ENCODE measurements at regions not wholly inside any gene's neighbourhood (a gene's known extent, or its start where the extent isn't known, plus 50 kb on each side); places are given as distances from the start of the nearest gene placed in this dataset.

- ATAC-seq = no peak
- no peaks in the 10 kb centered on the region for H3K27me3 ChIP-seq
- 93 to 100% methylated on average over 1 to 2 of the region's 2 CpGs for WGBS, 2 donors (ENCODE audit: low coverage in 1 of 2)
- H3K27ac ChIP-seq = no peak overlapping the region
- TF ChIP-seq CTCF (IDR thresholded peaks at IDR 0.05) (no peak), POLR2AphosphoS5 (IDR thresholded peaks at IDR 0.05) (no peak), POLR2A (IDR thresholded peaks at IDR 0.05) (no peak), EP300 (IDR thresholded peaks at IDR 0.05) (no peak)
- no peak overlapping the region for H3K4me3 ChIP-seq
- peaks cover 0 to 6% (median 0%) of the 10 kb centered on the region in 3 donors for H3K4me1 ChIP-seq
- no peaks in the 10 kb centered on the region for H3K9me3 ChIP-seq
- H3K36me3 ChIP-seq = no peaks in the 10 kb centered on the region
Observed at GRCh38 chr2:224175538-224175937, 136.5 kb upstream of the SERPINE2 start.

GRCh38 chr2:224174990-224175389 is 135.9 kb upstream of the SERPINE2 start:
- no peak for ATAC-seq
- Histone ChIP-seq H3K36me3 (no peaks in the 10 kb centered on the region), H3K9me3 (no peaks in the 10 kb centered on the region), H3K27me3 (no peaks in the 10 kb centered on the region), H3K27ac (no peak overlapping the region), H3K4me1 (peaks cover 0 to 6% (median 0%) of the 10 kb centered on the region in 3 donors), H3K4me3 (no peak overlapping the region)
- no peak for TF ChIP-seq CTCF (IDR thresholded peaks at IDR 0.05)
- TF ChIP-seq POLR2AphosphoS5 (IDR thresholded peaks at IDR 0.05) = no peak
- no peak for TF ChIP-seq EP300 (IDR thresholded peaks at IDR 0.05)
- no peak for TF ChIP-seq POLR2A (IDR thresholded peaks at IDR 0.05)
- 93% methylated on average over 3 to 5 of the region's 5 CpGs for WGBS, 2 donors (ENCODE audit: low coverage in 1 of 2)

- WGBS, 2 donors (ENCODE audit: low coverage in 1 of 2) = 78 to 100% methylated on average over 1 of the region's 1 CpG
- Histone ChIP-seq H3K9me3 (no peaks in the 10 kb centered on the region), H3K27me3 (no peaks in the 10 kb centered on the region), H3K4me1 (peaks cover 0 to 6% (median 0%) of the 10 kb centered on the region in 3 donors), H3K36me3 (no peaks in the 10 kb centered on the region), H3K4me3 (no peak overlapping the region), H3K27ac (no peak overlapping the region)
- TF ChIP-seq EP300 (IDR thresholded peaks at IDR 0.05) = no peak
- no peak for TF ChIP-seq CTCF (IDR thresholded peaks at IDR 0.05)
- TF ChIP-seq POLR2A (IDR thresholded peaks at IDR 0.05) = no peak
- TF ChIP-seq POLR2AphosphoS5 (IDR thresholded peaks at IDR 0.05) = no peak
- no peak for ATAC-seq
Observed at GRCh38 chr2:224174521-224174920, 135.4 kb upstream of the SERPINE2 start.

- Histone ChIP-seq H3K27ac (no peak overlapping the region), H3K4me3 (no peak overlapping the region), H3K27me3 (no peaks in the 10 kb centered on the region), H3K4me1 (peaks cover 0 to 6% (median 0%) of the 10 kb centered on the region in 3 donors), H3K36me3 (no peaks in the 10 kb centered on the region), H3K9me3 (no peaks in the 10 kb centered on the region)
- ATAC-seq = no peak
- TF ChIP-seq POLR2AphosphoS5 (IDR thresholded peaks at IDR 0.05) (no peak), POLR2A (IDR thresholded peaks at IDR 0.05) (no peak), EP300 (IDR thresholded peaks at IDR 0.05) (no peak), CTCF (IDR thresholded peaks at IDR 0.05) (no peak)
- whole genome bisulfite sequencing, 2 donors (ENCODE audit: low coverage in 1 of 2) = 63% methylated on average over 1 to 3 of the region's 3 CpGs
Observed at GRCh38 chr2:224173933-224174332, 134.8 kb upstream of the SERPINE2 start.

GRCh38 chr2:224173210-224173609 is 134.1 kb upstream of the SERPINE2 start:
- Histone ChIP-seq H3K27me3 (no peaks in the 10 kb centered on the region), H3K4me3 (no peak overlapping the region), H3K27ac (no peak overlapping the region), H3K4me1 (peaks cover 0 to 4% (median 0%) of the 10 kb centered on the region in 3 donors), H3K9me3 (no peaks in the 10 kb centered on the region), H3K36me3 (no peaks in the 10 kb centered on the region)
- ATAC-seq = no peak
- TF ChIP-seq EP300 (IDR thresholded peaks at IDR 0.05) = no peak
- TF ChIP-seq CTCF (IDR thresholded peaks at IDR 0.05) = no peak
- no peak for TF ChIP-seq POLR2AphosphoS5 (IDR thresholded peaks at IDR 0.05)
- TF ChIP-seq POLR2A (IDR thresholded peaks at IDR 0.05) = no peak

All from gastroesophageal sphincter (tissue), 4 donors.